IPS-20b (cell line): ENCODE measurements at regions not wholly inside any gene's neighbourhood (a gene's known extent, or its start where the extent isn't known, plus 50 kb on each side); places are given as distances from the start of the nearest gene placed in this dataset.
"Not testable (repeated sequence)": the region's sequence is repeated elsewhere in the genome, so short reads cannot be mapped to it uniquely, and the experiment has no call there.

ENCODE experiments used
- H3K27ac ChIP-seq: one replicate; pipeline ENCODE4 v1.5.1; 2013; ENCODE audit warnings: low read length
- H3K27me3 ChIP-seq: 2 replicates; pipeline ENCODE4 v1.6.1; 2013; ENCODE audit warnings: mild to moderate bottlenecking, low read length, inconsistent platforms; ENCODE audit not compliant: insufficient read depth
- H3K36me3 ChIP-seq: 2 replicates; pipeline ENCODE4 v1.6.1; 2013; ENCODE audit warnings: low read depth, mild to moderate bottlenecking, inconsistent platforms, low read length, moderate library complexity; ENCODE audit not compliant: insufficient read depth
- H3K4me1 ChIP-seq: 2 replicates; pipeline ENCODE4 v1.6.1; 2013; ENCODE audit warnings: mild to moderate bottlenecking, control low read depth, inconsistent platforms, low read length, moderate library complexity; ENCODE audit not compliant: insufficient read depth
- H3K4me3 ChIP-seq: 2 replicates; pipeline ENCODE4 v1.5.1; 2013; ENCODE audit warnings: mild to moderate bottlenecking, low read length, inconsistent platforms
- H3K9ac ChIP-seq: 2 replicates; pipeline ENCODE4 v1.6.1; 2013; ENCODE audit warnings: low read depth, mild to moderate bottlenecking, inconsistent platforms, low read length, moderate library complexity
- H3K9me3 ChIP-seq: 2 replicates; pipeline ENCODE4 v1.6.1; 2013; ENCODE audit warnings: mild to moderate bottlenecking, low read depth, low read length, inconsistent platforms; ENCODE audit not compliant: insufficient read depth

DNA sequence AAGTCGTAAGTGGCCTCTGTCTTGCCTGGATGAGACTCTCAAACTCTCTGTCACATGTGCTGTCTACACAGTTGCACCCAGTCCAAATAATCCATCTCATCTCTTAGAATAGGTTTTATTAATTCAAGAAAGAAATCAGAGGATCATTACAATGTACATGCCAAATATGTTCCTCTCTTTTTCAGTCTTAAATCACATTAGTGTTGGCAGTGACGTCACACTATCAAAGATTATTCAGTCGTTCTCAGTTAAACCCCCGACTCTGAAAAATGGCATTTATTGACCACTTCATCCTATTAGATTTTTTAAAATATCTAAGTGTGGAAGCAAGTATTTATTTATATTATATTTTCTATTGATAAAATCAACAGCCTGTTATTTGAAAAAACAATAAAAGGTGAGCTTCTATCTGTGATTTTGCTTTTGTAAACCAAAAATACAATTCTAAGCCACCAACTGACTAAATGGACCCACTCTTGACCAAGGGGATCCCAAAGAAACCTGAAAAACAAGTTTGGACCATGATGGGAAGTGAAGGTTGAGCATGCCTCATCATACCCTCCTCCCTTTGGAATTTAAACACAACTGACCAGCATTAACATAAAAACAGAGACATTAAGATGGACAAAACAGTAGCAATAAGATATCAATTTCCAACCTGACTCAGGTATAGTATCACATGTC lies 1894.4 kb upstream of the LRRTM1 start:
- Histone ChIP-seq H3K9me3 (peaks cover 7% of the 10 kb centered on the region; the same call in 1 of the 2 replicates), H3K4me3 (no peak overlapping the region)

DNA sequence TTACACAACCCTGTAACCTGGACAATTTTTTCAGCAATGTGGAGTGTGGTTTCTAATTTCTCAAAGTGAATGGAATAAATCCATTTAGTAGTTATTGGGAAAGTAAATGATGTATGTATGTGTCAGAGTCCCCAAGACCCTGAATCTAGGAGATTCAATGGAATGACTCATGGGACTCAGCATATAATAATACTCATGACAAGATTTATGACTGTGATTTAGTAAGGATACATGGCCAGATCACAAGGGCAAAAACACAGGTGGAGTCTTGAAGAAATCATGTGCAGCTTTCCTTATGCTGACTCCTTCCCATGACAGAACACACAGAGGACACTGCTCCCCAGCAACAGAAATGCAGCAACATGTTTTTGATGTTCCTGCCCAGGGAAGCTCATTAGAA lies 1877.7 kb upstream of the LRRTM1 start:
- H3K27ac ChIP-seq = no peak overlapping the region
- no peak overlapping the region for H3K9ac ChIP-seq
- no peaks in the 10 kb centered on the region for H3K4me1 ChIP-seq
- no peaks in the 10 kb centered on the region for H3K36me3 ChIP-seq
- no peaks in the 10 kb centered on the region for H3K27me3 ChIP-seq
- H3K4me3 ChIP-seq = no peak overlapping the region
- no peaks in the 10 kb centered on the region for H3K9me3 ChIP-seq

More for the DNA sequence above, 1894.4 kb upstream of the LRRTM1 start:
- no peak overlapping the region for H3K9ac ChIP-seq
- peaks cover 6% of the 10 kb centered on the region; the same call in 1 of the 2 replicates for H3K4me1 ChIP-seq
- no peak overlapping the region for H3K27ac ChIP-seq
- no peaks in the 10 kb centered on the region for H3K36me3 ChIP-seq
- H3K27me3 ChIP-seq = no peaks in the 10 kb centered on the region

DNA sequence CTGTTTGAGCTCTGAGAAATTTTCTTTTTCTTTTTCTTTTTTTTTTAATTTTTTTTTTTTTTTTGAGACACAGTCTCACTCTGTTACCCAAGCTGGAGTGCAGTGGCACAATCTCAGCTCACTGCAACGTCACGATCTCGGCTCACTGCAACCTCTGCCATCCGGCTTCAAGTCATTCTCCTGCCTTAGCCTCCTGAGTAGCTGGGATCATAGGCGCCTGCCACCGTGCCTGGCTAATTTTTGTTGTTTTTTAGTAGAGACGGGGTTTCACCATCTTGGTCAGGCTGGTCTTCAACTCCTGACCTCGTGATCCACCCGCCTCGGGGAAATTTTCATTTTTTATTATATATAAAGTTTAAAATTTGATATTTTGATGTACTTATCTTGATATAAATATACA lies 1870.7 kb upstream of the LRRTM1 start:
- H3K27ac ChIP-seq, H3K4me3 ChIP-seq, H3K27me3 ChIP-seq, H3K4me1 ChIP-seq, H3K36me3 ChIP-seq, H3K9me3 ChIP-seq, H3K9ac ChIP-seq: not testable (repeated sequence)

DNA sequence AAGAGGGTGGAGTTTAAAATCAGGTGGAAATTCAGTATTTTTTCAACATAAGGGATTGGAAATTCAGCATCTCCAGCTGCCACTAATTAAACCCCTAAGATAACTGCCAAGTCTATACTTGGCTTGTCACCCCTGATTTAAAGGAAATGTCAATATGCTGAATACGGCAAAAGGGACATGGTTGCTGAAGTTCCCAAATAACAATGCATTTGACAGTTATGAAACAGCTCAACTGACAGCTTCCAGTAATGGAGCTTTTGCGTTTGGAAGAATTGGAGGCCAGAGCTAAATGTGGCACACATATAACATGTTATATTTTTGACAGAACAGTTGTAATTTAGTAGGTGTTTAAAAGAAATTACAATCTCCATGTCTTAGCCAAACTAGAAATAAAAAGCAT lies 1867.9 kb upstream of the LRRTM1 start:
- H3K9me3 ChIP-seq = no peaks in the 10 kb centered on the region
- no peaks in the 10 kb centered on the region for H3K4me1 ChIP-seq
- no peak overlapping the region for H3K4me3 ChIP-seq
- no peaks in the 10 kb centered on the region for H3K27me3 ChIP-seq
- no peak overlapping the region for H3K9ac ChIP-seq
- no peaks in the 10 kb centered on the region for H3K36me3 ChIP-seq
- H3K27ac ChIP-seq = no peak overlapping the region

DNA sequence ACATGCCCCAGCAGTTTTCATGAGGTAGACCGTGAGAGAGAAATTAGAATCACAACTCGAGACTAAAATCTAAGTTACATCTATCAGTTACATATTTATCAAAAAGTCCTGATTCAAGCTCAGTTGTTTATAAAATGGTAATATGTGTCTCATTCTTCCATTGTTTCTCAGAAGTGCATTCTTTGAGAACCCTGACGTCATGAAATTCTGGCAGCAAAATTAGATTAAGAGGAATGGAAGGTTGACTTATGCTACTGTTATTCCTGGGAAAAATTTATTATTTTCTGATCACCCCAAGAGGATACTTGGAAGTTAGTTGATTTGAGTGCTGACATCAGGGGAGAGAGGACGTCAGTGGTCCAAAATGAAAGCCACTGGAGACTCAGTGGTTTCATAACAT lies 1864.8 kb upstream of the LRRTM1 start:
- H3K4me1 ChIP-seq = no peaks in the 10 kb centered on the region
- no peak overlapping the region for H3K27ac ChIP-seq
- H3K9me3 ChIP-seq = no peaks in the 10 kb centered on the region
- H3K4me3 ChIP-seq = no peak overlapping the region
- H3K9ac ChIP-seq = no peak overlapping the region
- H3K27me3 ChIP-seq = no peaks in the 10 kb centered on the region
- no peaks in the 10 kb centered on the region for H3K36me3 ChIP-seq

DNA sequence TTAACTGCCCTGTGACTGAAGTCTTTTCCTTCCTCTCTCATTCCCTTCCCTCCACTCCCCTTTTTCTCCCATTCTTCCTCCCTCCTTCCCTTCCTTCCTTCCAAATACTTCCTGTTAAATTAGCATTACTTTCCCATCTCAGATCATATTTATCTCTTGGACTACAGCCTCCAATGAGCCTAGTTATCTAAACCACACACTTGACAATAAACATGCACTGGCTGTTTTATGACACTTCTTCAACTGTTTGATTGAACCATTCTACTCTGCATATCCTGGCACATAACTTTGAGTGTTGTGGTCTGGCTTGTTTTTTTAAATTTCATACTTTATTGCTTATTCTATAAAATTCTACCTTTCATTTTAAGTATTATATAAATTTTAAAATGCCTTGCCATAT lies 1860.8 kb upstream of the LRRTM1 start:
- H3K36me3 ChIP-seq = no peaks in the 10 kb centered on the region
- no peak overlapping the region for H3K27ac ChIP-seq
- H3K27me3 ChIP-seq = no peaks in the 10 kb centered on the region

DNA sequence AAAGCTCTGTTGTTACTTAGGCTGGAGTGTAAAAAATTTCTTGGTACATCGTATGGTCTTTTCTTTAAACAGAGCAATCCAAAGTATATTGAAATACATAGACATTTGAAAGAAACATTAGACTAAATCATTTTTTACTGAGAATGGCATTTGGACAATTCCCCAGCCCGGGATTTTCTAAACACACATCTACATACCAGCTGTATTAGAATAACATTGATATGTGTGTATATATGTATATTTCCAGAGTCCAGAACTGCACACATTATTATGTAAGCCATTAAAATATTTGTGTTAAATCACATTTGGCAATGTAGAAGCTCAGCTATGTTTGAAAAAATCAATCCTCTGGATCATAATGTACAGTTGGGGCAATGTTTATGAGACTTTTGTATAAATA lies 1853.6 kb upstream of the LRRTM1 start:
- Histone ChIP-seq H3K9ac (no peak overlapping the region), H3K27ac (no peak overlapping the region), H3K27me3 (no peaks in the 10 kb centered on the region), H3K4me1 (peaks cover 3% of the 10 kb centered on the region; the same call in 1 of the 2 replicates), H3K36me3 (no peaks in the 10 kb centered on the region), H3K4me3 (no peak overlapping the region), H3K9me3 (no peaks in the 10 kb centered on the region)

More for the DNA sequence above, 1860.8 kb upstream of the LRRTM1 start:
- no peak overlapping the region for H3K4me3 ChIP-seq
- no peak overlapping the region for H3K9ac ChIP-seq
- no peaks in the 10 kb centered on the region for H3K9me3 ChIP-seq
- peaks cover 5% of the 10 kb centered on the region; the same call in 1 of the 2 replicates for H3K4me1 ChIP-seq

DNA sequence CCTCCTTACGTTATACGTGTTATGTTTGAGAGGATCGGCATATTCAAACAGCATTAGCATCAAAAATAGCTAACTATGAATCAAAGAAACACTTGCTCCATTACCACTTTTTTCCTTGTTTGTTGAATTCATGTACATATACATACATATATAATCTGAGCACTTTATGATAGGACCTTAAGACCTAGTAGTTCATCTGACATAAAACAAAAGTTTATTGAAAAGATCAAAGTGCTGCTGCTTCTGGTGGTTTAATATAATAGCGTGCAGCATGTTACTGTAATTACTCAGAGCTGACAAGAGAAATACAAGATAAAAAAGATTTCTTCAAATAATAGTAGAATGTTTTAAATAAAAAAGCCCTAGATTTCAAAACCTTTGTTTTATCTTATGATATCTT lies 1850.9 kb upstream of the LRRTM1 start:
- H3K36me3 ChIP-seq = no peaks in the 10 kb centered on the region
- no peaks in the 10 kb centered on the region for H3K27me3 ChIP-seq
- no peaks in the 10 kb centered on the region for H3K4me1 ChIP-seq
- H3K27ac ChIP-seq = no peak overlapping the region
- H3K9me3 ChIP-seq = no peaks in the 10 kb centered on the region
- H3K4me3 ChIP-seq = no peak overlapping the region
- no peak overlapping the region for H3K9ac ChIP-seq

DNA sequence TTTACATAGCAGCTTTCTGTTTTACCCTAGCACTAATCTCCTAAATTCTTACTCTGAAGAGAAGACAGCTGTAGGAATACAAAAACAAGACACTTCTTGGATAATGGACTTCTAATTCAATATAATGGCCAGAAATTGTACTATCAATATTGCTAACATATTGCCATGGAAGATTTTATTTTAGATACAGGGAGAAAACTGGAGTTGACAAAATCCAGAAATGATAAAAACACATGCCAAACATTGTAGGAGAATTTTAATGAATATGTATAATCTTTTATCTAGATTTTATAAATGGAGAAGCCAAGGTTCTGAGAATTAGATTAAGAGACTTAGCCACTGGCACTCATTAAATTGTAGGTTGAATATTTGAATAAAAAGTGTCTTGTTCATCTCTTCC lies 1838.8 kb upstream of the LRRTM1 start:
- Histone ChIP-seq H3K27me3 (no peaks in the 10 kb centered on the region), H3K27ac (no peak overlapping the region), H3K9me3 (no peaks in the 10 kb centered on the region; the same call in 1 of the 2 replicates), H3K4me3 (no peak overlapping the region), H3K9ac (no peak overlapping the region), H3K4me1 (no peaks in the 10 kb centered on the region), H3K36me3 (no peaks in the 10 kb centered on the region)

DNA sequence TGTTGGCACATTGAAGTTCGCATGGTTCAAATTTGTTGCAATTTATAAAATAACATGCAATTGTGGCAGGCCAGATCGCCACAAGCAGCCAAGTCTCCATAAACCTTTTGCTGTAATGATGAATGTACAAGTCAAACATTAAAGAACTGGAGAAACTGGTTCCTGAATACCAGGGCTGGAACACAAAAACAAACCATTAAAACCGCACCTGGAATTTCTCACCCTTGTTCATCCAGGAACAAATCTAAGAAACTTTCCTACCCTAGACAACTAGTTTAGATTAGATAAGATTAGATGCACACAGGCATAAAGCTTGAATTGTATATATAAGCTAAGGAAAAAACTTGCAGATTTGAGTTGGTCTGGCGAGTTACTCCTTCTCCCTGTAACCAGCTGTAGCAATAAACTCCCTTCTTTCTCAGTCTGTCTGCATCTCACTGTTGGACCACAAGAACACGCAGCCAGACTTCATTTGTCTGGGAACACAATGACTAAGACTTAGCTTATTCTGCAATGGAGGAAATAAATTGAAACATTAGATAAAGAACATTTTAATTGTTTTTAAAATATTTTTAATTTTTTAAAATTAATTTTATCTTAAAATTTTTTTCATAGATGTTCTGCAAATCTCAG lies 1835.5 kb upstream of the LRRTM1 start:
- no peaks in the 10 kb centered on the region for H3K4me1 ChIP-seq
- no peaks in the 10 kb centered on the region for H3K36me3 ChIP-seq
- H3K9ac ChIP-seq = no peak overlapping the region
- H3K9me3 ChIP-seq = no peaks in the 10 kb centered on the region; the same call in 1 of the 2 replicates
- H3K27me3 ChIP-seq = no peaks in the 10 kb centered on the region
- H3K27ac ChIP-seq = no peak overlapping the region
- H3K4me3 ChIP-seq = no peak overlapping the region

DNA sequence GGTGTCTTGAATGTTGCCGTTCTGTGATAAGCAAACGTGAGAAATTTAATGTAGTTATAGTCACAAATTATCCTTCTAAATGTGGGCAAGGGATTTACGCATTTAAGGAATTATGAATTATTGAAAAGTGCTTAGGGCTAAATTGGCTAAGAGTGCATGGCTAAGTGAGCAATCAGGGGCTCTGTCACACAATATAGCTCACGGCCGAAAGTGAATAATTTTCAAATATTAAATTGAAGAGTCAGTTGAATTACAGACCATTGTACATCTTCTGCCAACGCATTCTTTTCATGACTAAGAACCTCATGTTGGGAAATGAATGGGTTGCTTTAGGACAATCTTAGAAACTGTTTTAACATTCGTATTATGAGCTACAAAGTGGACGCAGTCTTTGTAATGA lies 1832.9 kb upstream of the LRRTM1 start:
- no peak overlapping the region for H3K4me3 ChIP-seq
- H3K4me1 ChIP-seq = no peaks in the 10 kb centered on the region
- H3K9ac ChIP-seq = no peak overlapping the region
- no peaks in the 10 kb centered on the region for H3K36me3 ChIP-seq
- no peak overlapping the region for H3K27ac ChIP-seq
- H3K9me3 ChIP-seq = peaks cover 2% of the 10 kb centered on the region; the same call in 1 of the 2 replicates
- H3K27me3 ChIP-seq = no peaks in the 10 kb centered on the region

DNA sequence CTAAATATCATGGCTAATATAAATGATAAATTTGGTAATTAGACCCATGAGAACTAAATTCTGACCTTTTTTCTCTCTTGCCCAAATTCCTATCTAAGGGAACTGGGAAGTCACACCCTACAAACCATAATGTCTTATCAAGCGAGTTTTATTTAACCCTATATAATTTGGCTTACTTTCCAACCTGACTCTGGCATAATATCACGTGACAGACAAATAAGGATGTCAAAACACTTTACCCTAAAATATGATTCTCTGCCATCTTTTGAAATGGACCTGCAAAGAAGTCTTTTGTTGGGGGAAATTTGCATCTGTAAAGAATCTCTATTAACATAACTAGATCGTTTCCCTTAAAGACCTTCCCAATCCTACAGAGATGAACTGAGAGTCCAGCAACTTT lies 1823.5 kb upstream of the LRRTM1 start:
- Histone ChIP-seq H3K4me1 (no peaks in the 10 kb centered on the region), H3K27ac (no peak overlapping the region), H3K9me3 (peaks cover 35% of the 10 kb centered on the region; the same call in 1 of the 2 replicates), H3K27me3 (no peaks in the 10 kb centered on the region), H3K4me3 (no peak overlapping the region), H3K9ac (no peak overlapping the region), H3K36me3 (no peaks in the 10 kb centered on the region)
